ENCODE measurements at regions not wholly inside any gene's neighbourhood (a gene's known extent, or its start where the extent isn't known, plus 50 kb on each side); places are given as distances from the start of the nearest gene placed in this dataset.
"Not testable (repeated sequence)": the region's sequence is repeated elsewhere in the genome, so short reads cannot be mapped to it uniquely, and the experiment has no call there.

- DNase-seq: no peak
These were observed 58.7 kb downstream of the EDN1 start for GRCh38 chr6:12348530-12349511.

- DNase-seq: no peak
These were observed 60.5 kb downstream of the EDN1 start for GRCh38 chr6:12350644-12351170.

- no peak for DNase-seq
These were observed 61.5 kb downstream of the EDN1 start for GRCh38 chr6:12351672-12352071.

GRCh38 chr6:12353731-12354130 lies 63.6 kb downstream of the EDN1 start:
- DNase-seq: no peak

GRCh38 chr6:12354499-12354898 lies 64.3 kb downstream of the EDN1 start:
- no peak for DNase-seq

- no peak for DNase-seq
These were observed 65.2 kb downstream of the EDN1 start for GRCh38 chr6:12355354-12355753.

- DNase-seq: no peak
These were observed 66.3 kb downstream of the EDN1 start for GRCh38 chr6:12356431-12356830.

- DNase-seq: no peak
These were observed 67.1 kb downstream of the EDN1 start for GRCh38 chr6:12356983-12357972.

- DNase-seq: no peak
These were observed 68.9 kb downstream of the EDN1 start for GRCh38 chr6:12359036-12359435.

GRCh38 chr6:12361042-12361765 lies 71.0 kb downstream of the EDN1 start:
- DNase-seq: no peak

- DNase-seq: not testable (repeated sequence)
These were observed 73.1 kb downstream of the EDN1 start for GRCh38 chr6:12363277-12363650.

- DNase-seq: no peak
These were observed 73.7 kb downstream of the EDN1 start for GRCh38 chr6:12363651-12364381.

- no peak for DNase-seq
These were observed 74.5 kb downstream of the EDN1 start for GRCh38 chr6:12364621-12365020.

- DNase-seq: no peak
These were observed 76.6 kb downstream of the EDN1 start for GRCh38 chr6:12366731-12367130.

GRCh38 chr6:12367412-12367811 lies 77.3 kb downstream of the EDN1 start:
- no peak for DNase-seq

- DNase-seq: no peak
These were observed 79.2 kb downstream of the EDN1 start for GRCh38 chr6:12369355-12369754.

GRCh38 chr6:12369781-12370262 lies 79.7 kb downstream of the EDN1 start:
- no peak for DNase-seq

- DNase-seq: no peak
These were observed 81.0 kb downstream of the EDN1 start for GRCh38 chr6:12371151-12371550.

- no peak for DNase-seq
These were observed 81.5 kb downstream of the EDN1 start for GRCh38 chr6:12371641-12372146.

GRCh38 chr6:12379181-12379580 lies 89.0 kb downstream of the EDN1 start:
- DNase-seq: no peak

- DNase-seq: no peak
These were observed 91.4 kb downstream of the EDN1 start for GRCh38 chr6:12381587-12381986.

Data from activated CD4-positive, alpha-beta T cell treated with anti-CD3 and anti-CD28 coated beads, Interleukin-2, amount 50 U/mL, for 48 hours (primary cell).